Fibroblast of lung (primary cell): ENCODE measurements at regions not wholly inside any gene's neighbourhood (a gene's known extent, or its start where the extent isn't known, plus 50 kb on each side); places are given as distances from the start of the nearest gene placed in this dataset.
A peak's percentile ranks its signal among the peaks of the same experiment; 100 is the strongest.

Source experiments
- DNase-seq, 2 donors: peaks; one replicate each; pipeline versions ENCODE4 v3.0.0 to v3.0.0-alpha.2; 2010; ENCODE audit warnings: low read depth in 2 of 2
- H2AFZ ChIP-seq: 2 replicates; pipeline ENCODE4 v1.5.1; 2012; ENCODE audit warnings: low read length, control low read depth, inconsistent platforms
- H3K27ac ChIP-seq: 2 replicates; pipeline ENCODE4 v1.5.1; 2011; ENCODE audit warnings: low read length, control low read depth; ENCODE audit not compliant: insufficient read depth
- H3K27me3 ChIP-seq: 2 replicates; pipeline ENCODE4 v1.5.1; 2011; ENCODE audit warnings: mild to moderate bottlenecking, low read length; ENCODE audit not compliant: control insufficient read depth, insufficient read depth
- H3K36me3 ChIP-seq: 2 replicates; pipeline ENCODE4 v1.5.1; 2011; ENCODE audit warnings: low read length; ENCODE audit not compliant: control insufficient read depth, insufficient read depth
- H3K4me1 ChIP-seq: 2 replicates; pipeline ENCODE4 v1.5.1; 2011; ENCODE audit warnings: low read length; ENCODE audit not compliant: control insufficient read depth, insufficient read depth; ENCODE audit errors: extremely low read depth
- H3K4me2 ChIP-seq: 2 replicates; pipeline ENCODE4 v1.5.1; 2011; ENCODE audit warnings: low read length, control low read depth; ENCODE audit not compliant: insufficient read depth; ENCODE audit errors: extremely low read depth
- H3K4me3 ChIP-seq, 4 experiments: fragments of 200-600 bp in 1 of 4; sonication (generic) in 1 of 4; replicated peaks in 1 of 4; 2 replicates each; pipeline ENCODE4 v1.5.1; 2011 to 2016; ENCODE audit warnings: low read length in 4 of 4, low read depth in 3 of 4, mild to moderate bottlenecking in 3 of 4, control low read depth in 2 of 4, inconsistent platforms in 1 of 4, mixed read lengths in 1 of 4; ENCODE audit not compliant: insufficient read depth in 1 of 4; ENCODE audit errors: control extremely low read depth in 1 of 4
- H3K79me2 ChIP-seq: 2 replicates; pipeline ENCODE4 v1.5.1; 2012; ENCODE audit warnings: mild to moderate bottlenecking, low read length, inconsistent platforms; ENCODE audit not compliant: control insufficient read depth, insufficient read depth
- H3K9ac ChIP-seq: 2 replicates; pipeline ENCODE4 v1.5.1; 2011; ENCODE audit warnings: mild to moderate bottlenecking, low read length, control low read depth; ENCODE audit not compliant: insufficient read depth
- H3K9me3 ChIP-seq: 2 replicates; pipeline ENCODE4 v1.5.1; 2012; ENCODE audit warnings: low read depth, low read length; ENCODE audit not compliant: control insufficient read depth, insufficient read depth
- H4K20me1 ChIP-seq: 2 replicates; pipeline ENCODE4 v1.5.1; 2011; ENCODE audit warnings: low read length; ENCODE audit not compliant: control insufficient read depth, insufficient read depth; ENCODE audit errors: extremely low read depth
- CTCF ChIP-seq, 2 donors: IDR thresholded peaks in 1 of 2; conservative IDR thresholded peaks in 1 of 2; 1 replicate in 1 of 2; 2 replicates in 1 of 2; pipeline ENCODE4 v1.5.1; 2011 to 2012; ENCODE audit warnings: low read length in 2 of 2, control low read depth in 1 of 2, inconsistent platforms in 1 of 2, low read depth in 1 of 2, mild to moderate bottlenecking in 1 of 2
- EZH2 ChIP-seq: IDR thresholded peaks from 2 replicates; pipeline ENCODE4 v1.5.1; 2012; ENCODE audit warnings: low read length, control low read depth, mild to moderate bottlenecking; ENCODE audit errors: missing control alignments

- Histone ChIP-seq H3K79me2 (no peaks in the 10 kb centered on the region), H3K9ac (no peak overlapping the region), H3K4me3 (no peak overlapping the region), H2AFZ (peak overlapping the region; percentile 77), H3K4me2 (peak overlapping the region; percentile 44), H3K27ac (peak overlapping the region; percentile 77), H3K4me1 (peaks cover 20% of the 10 kb centered on the region), H4K20me1 (no peaks in the 10 kb centered on the region), H3K27me3 (no peaks in the 10 kb centered on the region), H3K9me3 (no peaks in the 10 kb centered on the region), H3K36me3 (no peaks in the 10 kb centered on the region)
- TF ChIP-seq CTCF (conservative IDR thresholded peaks at IDR 0.05 in 1 of 2, IDR thresholded peaks at IDR 0.05 in 1 of 2; ENCODE audit: low read depth in 1 of 2, low read length in 2 of 2) = no peak
- no peak for TF ChIP-seq EZH2
- DNase-seq = peak; percentile 45 to 85
These were observed 509.5 kb downstream of the PLXNA4 start for GRCh38 chr7:132066761-132067171.

GRCh38 chr7:132065989-132066603, 509.7 kb upstream of the PODXL start:
- Histone ChIP-seq H3K9me3 (no peaks in the 10 kb centered on the region), H3K4me2 (peak overlapping the region; percentile 44), H3K9ac (no peak overlapping the region), H4K20me1 (no peaks in the 10 kb centered on the region), H3K36me3 (no peaks in the 10 kb centered on the region), H3K4me3 (no peak overlapping the region), H2AFZ (peak overlapping the region; percentile 77), H3K27ac (peak overlapping the region; percentile 77), H3K4me1 (peaks cover 20% of the 10 kb centered on the region), H3K79me2 (no peaks in the 10 kb centered on the region), H3K27me3 (no peaks in the 10 kb centered on the region)
- peak in 1 of 2 donors; percentile 25 for DNase-seq
- TF ChIP-seq EZH2 (no peak), CTCF (conservative IDR thresholded peaks at IDR 0.05 in 1 of 2, IDR thresholded peaks at IDR 0.05 in 1 of 2; ENCODE audit: low read depth in 1 of 2, low read length in 2 of 2) (no peak)

GRCh38 chr7:132065193-132065988, 509.0 kb upstream of the PODXL start:
- Histone ChIP-seq H2AFZ (peak overlapping the region; percentile 71), H3K36me3 (no peaks in the 10 kb centered on the region), H3K9ac (no peak overlapping the region), H3K27me3 (no peaks in the 10 kb centered on the region), H3K9me3 (no peaks in the 10 kb centered on the region), H4K20me1 (no peaks in the 10 kb centered on the region), H3K4me1 (peaks cover 20% of the 10 kb centered on the region), H3K4me3 (no peak overlapping the region), H3K79me2 (no peaks in the 10 kb centered on the region), H3K27ac (peak overlapping the region; percentile 77), H3K4me2 (peak overlapping the region; percentile 44)
- peak; percentile 94 to 98 for DNase-seq
- TF ChIP-seq CTCF (conservative IDR thresholded peaks at IDR 0.05 in 1 of 2, IDR thresholded peaks at IDR 0.05 in 1 of 2; ENCODE audit: low read depth in 1 of 2, low read length in 2 of 2) (peak in 1 of 2 donors; percentile 7), EZH2 (no peak)
